Muscle of arm (tissue), 1 donor: ENCODE measurements at regions not wholly inside any gene's neighbourhood (a gene's known extent, or its start where the extent isn't known, plus 50 kb on each side); places are given as distances from the start of the nearest gene placed in this dataset.

ENCODE experiments used
- DNase-seq: peaks from one replicate; pipeline ENCODE4 v3.0.0-alpha.2; 2013

DNA sequence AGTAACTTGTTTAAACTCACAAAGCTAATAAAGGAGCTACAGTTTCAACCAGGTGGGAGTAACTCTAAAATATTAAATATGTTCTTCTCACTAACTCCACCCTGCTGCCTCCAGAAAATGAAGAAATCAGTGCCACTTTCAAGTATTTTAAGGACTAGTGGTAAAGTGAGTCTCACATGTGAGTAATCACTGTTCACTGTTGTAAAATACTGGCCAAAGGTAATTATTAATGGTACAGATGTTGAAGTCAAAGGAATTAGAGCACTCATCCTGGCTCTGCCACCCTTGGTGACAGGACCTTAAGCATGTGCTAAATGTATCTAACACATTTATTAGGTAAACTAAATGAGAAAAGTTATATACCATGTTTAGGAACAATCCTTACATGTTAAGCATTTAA lies 430.7 kb downstream of the BRINP1 start:
- DNase-seq, result no peak

DNA sequence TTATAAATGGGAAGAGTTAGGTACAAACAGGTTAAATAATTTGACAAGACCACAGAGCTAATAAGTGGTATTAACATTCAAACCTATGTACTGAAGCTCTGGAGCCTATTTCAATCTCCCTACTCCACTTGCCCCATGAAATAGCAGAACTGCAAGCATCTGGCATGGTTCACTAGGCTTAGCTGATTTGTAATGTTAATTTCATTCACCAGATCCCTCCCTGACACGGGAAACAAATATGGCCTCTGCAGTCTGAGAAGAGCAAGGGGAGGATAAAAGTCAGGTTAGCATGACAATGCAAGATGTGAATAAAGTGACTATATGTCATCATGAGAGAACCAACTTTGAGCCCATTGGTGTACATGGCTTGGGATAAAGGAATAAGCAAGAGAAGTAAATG lies 428.8 kb downstream of the BRINP1 start:
- DNase-seq, result no peak

DNA sequence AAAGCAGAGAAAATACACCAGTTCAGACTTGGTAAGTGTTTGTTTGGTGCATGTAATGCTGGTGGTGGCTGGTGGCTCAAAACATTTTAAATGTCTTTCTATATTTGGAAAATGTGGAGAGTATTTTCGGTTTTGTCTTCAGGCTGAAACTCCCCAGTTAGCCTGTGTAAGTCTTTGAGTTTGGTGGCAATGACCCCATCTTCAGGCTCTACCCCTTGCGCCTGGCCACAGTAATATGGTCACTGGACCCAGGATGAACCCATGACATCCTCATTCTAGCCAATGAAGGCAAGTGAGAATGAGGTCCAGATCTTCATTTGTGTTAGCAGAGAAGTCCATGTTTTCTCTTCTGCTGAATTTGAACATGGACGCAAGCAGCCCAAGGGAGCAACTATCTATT lies 422.6 kb downstream of the BRINP1 start:
- no peak for DNase-seq

DNA sequence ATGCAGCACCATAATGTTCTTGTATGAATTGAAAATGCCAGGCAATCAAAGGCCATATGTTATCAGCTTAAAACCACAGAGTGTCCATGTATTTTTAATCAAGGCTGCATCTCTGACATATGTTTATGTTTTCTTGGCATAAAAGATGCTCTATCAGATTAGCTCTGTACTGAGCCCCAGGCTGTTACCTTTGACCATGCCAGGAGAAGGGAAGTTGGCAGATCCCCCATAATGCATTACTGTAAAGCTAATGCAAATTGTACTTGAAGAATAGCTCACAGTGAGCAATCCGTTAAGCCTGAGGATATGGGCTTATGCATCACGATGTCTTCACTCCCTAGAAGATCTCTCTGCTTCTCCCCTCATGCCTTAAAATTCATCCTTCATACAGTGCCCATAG lies 414.4 kb downstream of the BRINP1 start:
- DNase-seq, result no peak

DNA sequence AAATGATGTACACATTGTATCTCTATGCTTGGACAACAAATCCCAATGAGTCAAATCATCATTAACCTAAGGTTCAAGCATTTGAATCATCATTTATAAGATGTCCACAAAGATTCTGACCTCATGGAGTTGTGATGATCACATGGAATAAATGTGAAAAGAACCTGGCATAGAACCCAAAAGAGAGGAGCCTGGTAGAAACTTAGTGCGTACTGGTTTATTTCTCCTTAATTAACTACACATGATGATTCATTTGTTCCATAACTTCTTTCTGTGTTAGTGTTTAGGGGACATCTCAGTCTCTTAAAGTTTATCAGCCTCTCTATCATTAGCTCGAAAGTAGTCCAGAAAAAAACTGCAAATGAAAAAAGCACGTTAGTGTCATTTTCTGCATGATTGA lies 411.6 kb downstream of the BRINP1 start:
- no peak for DNase-seq

DNA sequence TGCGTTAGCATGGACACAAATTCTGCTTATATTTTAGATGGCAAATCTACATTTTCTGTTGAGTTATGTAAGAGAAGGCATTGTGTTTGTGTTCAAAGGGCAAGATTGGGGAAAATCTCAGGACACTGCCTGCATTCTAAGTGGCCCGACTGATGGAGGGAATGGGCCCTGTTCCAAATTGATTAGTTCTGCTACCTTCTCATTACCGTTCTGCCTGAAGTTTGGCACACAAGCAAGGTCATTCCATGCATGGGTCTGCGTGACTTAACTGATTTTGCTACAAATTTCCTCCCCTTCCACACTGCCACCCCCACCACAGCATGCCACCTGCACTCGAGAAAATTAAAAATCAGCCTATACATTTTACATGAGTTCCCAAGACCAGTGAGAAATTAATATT lies 409.9 kb downstream of the BRINP1 start:
- DNase-seq, result no peak

DNA sequence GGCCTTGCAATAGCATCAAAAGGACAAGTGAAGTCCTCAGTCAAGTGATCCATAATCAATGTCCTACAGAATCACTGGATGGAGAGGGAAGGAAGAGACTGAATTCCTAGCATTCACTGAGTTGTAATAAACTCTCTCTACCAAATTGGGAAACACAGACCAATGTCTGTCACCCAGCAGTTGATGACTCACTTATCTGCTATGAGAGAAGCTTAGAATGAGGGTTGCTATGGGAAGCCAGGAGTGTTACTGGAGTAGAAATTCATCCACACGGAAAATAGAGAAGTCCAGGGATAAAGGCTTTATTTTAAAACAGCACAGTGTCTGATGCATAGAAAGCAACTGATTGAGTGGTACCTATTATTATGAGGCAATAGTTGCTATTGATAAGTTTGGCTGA lies 407.4 kb downstream of the BRINP1 start:
- DNase-seq, result no peak

DNA sequence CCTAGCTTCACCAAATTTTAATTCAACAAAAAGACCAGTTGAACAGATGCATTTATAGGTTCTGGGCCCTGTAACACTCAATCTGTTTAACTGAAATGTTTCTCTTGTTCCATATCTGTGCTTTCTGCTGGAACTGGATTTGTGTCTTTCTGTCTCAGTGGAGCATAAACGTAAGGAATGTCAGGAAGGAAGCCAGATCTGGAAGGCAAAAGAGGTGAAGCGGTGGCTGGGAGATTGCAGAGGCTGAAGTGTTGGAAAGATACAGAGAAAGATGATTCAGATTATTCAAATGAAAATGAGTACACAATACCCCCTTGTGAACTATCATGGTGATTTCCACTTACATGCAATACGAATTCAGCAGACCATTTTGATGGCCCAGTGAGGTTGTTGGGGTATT lies 406.8 kb downstream of the BRINP1 start:
- no peak for DNase-seq

DNA sequence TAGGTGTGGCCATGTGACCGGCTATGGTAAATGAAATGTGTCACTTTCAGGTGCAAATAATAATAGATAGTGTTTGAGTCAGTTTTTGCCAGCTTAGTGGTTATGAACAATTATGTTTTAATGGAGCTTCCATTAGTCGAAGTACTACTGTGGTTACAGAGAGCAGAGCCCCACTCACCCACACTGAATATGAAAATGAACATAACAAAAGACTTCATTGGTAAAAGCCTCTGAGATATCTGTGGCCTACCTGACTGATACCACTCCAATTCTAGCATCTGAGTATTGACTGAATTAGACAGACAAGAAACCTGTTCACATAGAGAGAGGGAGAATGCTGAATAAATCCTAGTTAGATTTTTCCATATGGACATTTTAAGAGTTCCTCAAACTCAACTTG lies 405.6 kb downstream of the BRINP1 start:
- DNase-seq, result no peak

DNA sequence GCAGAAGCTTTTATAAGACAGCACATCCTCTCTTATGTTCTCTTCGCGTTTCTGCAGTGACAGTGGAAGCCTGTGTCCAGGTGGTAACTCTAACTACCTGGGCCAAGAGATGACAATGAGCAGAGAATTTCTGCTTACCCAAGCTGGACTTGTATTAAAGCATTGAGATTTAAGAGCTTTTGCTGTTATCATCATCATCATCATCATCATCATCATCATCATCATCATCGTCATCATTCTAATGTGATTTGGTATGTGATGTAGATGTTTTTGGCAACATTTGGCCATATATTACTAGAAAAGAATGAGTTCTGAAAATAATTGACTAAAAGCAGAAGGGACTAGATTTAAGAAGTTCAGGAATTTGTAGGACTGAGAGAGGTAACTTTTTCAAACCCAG lies 401.3 kb downstream of the BRINP1 start:
- DNase-seq, result no peak

DNA sequence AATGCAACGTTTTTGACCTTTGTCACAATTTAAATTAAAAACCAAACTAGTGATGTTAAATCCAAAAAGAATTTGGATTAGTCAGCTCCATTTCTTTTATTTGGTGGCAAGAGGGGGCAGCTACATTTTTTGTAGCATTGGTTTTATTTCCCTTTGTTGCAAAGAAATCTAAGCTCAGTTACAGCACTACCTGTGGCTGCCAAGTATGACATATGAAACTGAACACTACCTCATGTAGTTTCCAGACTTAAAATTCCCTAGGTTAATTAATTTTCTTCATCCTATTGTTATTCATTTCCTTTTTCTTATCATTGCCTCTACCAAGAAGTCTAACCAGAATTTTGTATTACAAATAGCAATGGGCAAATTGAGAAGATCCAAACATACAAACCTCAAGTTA lies 393.5 kb downstream of the BRINP1 start:
- DNase-seq, result no peak

DNA sequence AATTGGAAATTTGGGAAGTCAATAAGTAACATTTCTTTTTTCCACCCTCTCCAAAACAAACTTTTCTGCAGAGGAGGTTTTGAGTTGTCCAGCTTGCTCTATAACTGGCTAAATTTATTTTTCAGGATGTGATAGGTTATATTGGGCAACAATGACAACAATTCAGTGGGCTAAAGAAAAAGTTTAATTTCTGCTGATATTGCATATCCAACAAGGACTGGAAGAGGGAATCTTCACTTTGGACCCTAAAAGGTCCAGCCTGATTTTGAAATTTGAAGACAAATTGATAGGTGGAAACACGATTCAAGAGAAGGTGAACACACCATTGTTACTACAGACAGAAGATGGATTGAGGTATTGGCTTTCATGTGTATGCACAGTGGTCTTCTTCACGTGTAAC lies 393.1 kb downstream of the BRINP1 start:
- no peak for DNase-seq

DNA sequence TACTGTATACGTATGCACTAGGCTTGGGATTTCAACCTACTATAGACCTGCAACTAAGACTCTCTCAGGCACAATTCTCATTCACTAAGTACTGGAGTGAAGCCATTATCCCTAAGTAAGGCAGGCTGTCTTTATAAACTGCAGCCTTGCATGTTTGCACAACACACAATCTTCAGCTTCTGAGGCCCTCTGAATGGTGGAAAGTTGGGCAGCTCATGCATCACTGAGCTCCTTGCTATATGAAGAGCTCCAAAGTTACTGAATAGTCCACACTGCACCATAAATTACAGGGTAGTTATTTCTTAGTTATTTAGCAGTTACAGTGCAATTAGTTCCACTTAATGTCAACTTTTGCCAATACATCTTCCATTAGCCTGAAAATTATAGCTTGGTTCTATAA lies 384.6 kb downstream of the BRINP1 start:
- no peak for DNase-seq

DNA sequence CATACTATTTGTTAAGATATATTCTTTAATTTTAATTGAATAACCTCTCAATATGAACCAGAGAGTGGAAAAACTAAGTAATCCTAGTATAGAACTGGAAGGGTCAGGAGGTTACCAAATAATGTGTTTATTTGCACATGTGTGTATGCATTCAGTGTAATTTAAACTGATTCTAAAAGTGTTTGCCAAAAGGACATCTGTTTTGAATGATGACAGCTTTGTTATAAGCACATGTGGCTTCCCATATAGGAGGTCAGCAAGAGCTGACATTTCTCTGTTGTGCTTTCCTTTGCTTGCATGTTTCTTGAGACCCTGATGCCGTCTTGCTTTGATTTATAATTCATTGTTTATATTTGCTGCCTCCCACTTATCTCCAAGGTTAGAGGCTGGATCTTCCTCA lies 383.4 kb downstream of the BRINP1 start:
- peak; percentile 58 for DNase-seq

DNA sequence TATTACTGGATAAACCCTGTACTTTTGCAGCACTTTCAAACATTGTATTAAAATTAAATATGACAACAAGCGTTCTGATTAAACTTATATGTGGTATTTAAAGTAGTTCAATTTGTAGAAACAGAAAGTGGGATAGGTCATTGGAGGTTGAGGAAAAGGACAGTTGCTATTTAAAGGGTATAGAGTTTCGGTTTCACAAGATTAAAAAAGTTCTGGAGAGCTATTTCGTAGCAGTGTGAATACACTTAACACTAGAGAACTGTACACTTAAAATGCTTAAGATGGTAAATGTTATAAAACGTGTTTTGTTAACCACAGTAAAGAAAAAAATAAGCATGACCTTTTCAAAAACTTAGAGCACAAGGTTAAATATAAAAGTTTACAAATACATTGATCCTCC lies 382.1 kb downstream of the BRINP1 start:
- no peak for DNase-seq

DNA sequence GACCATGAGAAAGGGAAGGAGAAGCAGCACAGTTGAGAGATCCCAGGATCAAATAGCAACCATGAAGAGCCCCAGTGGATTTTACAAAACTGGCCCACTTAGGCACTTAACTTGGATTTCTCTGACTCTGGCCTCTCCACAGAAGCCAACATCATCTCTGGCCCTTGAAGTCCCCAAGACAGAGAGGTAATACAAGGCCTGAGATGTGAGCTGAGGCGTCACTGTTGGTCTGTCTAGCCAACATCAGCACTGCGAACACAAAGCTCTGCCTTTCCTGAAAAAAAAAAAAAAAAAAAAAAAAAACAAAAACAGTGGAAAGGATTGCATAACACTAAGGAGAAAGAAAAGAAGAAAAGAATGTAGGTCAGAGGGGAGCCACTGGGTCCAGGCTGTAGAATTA lies 378.3 kb downstream of the BRINP1 start:
- no peak for DNase-seq

DNA sequence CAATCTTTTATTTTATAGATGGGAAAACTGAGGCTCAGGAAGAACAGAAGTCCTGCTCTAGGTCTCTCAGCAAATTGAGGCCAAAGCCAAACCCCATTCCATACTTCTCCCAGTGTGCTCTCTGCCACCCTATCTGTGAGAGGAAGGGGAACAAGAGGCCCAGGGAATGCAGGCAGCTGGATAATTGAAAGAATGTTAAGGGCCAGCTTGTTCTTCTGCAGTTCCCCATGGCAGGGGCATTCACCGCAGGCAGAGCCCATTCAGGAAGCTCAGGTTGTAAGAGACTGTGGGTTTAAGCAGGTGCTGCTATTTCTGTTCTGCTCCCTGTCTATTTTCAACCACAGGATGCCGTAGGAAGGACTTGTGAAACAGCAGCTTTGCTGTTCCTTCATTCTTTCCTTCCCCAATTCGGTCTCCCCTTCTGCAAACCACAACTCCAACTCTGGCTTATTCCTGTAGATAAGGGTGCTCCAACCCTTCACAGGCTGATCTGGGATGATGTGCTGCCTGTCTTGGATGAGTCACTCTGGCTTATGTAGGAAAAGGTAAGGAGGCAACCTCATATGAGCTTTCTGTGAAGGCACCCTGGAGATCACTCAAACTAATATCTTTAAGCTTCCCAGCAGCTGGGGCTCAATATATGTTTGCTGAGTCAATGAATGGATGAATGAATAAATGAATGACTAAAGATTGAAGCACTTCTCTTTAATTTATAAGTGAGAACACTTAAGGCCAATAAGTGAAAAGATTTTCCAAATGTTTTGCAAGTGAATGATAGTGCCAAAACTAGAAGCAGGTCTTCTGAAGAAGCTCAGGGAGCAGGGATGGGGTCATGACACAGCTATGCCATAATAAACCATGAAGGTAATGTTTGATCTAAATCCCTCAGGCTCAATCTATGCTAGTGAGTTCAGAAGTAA lies 377.6 kb downstream of the BRINP1 start:
- DNase-seq, result no peak

DNA sequence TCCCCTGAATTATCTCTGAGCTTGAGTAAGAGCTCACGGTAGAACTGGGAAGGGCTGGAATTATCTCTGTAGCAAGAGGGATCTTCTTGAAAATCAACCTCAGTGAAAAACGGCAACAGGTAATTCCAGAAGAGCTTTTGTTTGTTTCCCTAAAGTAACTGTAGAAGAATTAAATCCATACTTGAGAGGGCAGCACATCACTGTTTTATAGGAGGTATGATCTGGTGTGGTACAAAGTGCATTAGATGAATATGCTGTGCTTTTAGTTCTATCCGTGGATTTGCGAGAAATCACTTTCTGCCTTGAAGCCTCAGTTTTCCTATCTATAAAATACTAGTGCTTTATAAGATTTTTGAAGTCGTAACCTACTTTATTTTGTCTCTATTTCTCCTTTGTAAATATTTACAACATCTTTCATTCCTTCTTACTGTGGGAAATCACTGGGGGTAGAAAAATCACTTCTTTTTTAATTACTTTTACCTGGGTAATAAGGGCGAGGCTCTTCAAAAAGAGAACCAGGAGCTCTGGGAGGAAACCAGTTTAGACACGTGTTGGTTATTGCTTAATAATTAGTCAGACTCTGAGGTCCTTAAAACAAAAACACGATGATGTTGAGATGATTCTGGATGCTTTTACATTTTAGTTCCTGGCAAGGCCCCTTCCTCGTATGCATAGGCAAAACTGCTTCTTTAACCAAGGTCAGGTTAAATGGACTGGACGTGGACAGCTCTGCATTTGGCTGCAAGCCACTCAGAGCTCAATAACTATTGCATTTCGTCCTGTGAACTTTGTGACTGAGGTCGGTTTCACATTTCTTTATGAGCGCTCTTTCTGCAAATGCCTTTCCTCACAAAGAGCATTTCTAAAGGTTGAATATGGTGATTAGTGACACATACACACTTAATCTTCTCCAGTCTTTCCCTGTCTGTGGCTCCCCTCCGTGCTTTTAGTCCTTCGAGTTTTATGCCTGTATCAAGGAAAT lies 376.1 kb downstream of the BRINP1 start:
- no peak for DNase-seq

DNA sequence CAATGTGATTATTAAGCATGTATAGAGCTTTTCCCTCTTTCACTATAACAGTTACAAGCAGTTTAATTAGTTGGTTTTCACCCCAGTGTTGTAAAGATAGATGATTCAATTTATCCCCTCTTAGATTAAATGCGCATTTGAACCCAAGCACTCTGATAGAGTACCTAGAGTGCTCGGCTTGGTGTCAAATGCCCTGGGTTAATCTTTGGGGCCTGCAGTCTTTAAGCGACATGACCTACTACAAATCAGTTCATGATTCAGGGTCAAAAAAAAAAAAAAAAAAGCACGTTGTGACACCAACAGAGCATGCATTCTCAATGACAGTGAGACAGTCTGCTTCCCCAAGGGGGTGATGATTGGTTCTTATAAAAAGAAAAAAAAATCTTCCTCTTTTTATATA lies 375.3 kb downstream of the BRINP1 start:
- DNase-seq, result no peak

DNA sequence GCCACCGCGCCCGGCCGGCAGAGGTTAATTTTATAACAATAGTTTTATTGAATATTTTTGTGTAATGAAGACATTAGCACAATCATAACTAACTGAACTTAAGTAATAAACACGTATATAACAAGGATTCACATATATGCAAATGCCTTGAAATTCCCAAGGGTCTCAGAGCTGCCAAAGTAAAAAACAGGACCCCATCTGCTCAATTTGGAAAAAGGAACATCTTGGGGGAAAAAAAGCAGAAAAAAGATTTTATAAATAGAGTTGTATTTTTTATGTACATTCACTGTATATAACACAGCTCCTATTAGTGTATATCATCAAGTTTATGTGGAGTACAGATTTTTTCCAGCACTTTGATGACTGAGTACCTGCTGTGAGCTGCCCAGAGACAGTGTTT lies 366.7 kb downstream of the BRINP1 start:
- no peak for DNase-seq

DNA sequence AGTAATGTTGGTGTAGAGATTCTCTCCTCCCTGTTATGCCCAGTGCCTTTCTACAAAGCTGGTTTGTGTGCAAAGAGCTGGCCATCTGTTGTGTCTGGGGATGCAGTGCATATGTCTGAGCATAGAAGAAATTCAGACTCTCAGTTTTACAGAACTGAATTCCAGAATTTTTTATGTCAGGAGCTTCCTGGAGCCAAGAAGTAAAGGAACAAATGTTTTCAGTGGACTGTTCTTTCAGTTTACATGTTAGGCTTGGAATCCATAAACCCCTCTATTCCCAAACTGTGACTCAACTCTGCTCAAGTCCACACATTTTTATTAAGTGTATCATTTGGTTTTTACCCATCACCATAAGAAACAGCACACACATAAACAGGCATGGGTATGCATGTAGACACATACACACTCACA lies 366.0 kb downstream of the BRINP1 start:
- DNase-seq, result peak; percentile 34

DNA sequence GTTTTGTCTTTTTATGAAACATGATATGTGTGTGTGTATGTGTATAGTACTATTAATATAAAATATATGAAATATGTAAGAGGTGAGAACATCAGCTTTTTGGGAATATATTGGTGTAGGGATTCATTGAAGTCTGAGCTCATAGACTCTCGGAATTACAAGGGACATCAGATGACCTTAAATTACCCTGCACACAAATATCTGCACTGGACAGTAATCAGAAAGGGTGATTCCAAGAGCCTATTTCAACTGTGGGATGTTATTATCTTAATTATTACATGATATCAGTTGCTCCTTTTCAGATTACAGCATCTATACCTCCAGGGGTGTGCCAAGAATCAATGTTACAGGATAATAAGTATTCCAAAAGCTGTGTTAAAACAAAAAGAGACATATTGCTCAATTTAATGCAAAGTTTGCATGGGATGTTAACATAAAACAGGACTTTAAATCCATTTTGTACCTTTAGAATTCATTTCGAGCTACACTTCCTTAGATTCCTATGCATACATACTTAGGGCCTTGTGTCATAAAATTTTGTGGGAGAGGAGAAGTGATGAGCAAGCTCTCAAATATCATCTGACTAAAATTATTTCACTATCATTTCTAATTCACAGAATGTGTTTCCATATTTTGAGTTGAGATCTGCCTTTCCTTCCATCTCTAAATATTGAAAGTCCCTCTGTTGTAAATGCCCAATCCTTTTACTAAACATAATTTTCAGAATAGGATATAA lies 365.2 kb downstream of the BRINP1 start:
- no peak for DNase-seq
